ENCODE measurements at regions not wholly inside any gene's neighbourhood (a gene's known extent, or its start where the extent isn't known, plus 50 kb on each side); places are given as distances from the start of the nearest gene placed in this dataset.

DNA sequence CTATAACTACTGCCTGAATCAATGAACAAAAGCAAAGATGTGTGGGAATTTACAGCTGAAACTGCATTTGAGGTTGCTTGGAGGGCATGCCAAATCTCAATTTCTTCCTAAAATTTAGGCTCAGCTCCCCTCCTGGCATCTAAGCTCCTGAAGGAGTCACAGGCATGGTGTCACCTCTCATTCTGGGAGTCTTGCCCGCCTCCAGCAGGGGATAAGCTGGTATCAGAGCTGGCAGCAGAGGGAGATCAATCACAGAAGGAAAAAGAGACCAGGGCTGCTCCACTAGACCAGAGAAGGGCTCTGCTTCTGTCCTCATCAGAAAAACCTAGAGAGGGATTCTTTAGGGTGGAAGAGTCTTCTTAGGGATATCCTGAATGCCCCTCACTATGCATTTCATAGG lies 150.4 kb upstream of the SLC6A11 start:
- H3K4me1 Mint-ChIP-seq (ENCODE audit: low read depth), result no peaks in the 10 kb centered on the region
- TF ChIP-seq, protein P1, sequence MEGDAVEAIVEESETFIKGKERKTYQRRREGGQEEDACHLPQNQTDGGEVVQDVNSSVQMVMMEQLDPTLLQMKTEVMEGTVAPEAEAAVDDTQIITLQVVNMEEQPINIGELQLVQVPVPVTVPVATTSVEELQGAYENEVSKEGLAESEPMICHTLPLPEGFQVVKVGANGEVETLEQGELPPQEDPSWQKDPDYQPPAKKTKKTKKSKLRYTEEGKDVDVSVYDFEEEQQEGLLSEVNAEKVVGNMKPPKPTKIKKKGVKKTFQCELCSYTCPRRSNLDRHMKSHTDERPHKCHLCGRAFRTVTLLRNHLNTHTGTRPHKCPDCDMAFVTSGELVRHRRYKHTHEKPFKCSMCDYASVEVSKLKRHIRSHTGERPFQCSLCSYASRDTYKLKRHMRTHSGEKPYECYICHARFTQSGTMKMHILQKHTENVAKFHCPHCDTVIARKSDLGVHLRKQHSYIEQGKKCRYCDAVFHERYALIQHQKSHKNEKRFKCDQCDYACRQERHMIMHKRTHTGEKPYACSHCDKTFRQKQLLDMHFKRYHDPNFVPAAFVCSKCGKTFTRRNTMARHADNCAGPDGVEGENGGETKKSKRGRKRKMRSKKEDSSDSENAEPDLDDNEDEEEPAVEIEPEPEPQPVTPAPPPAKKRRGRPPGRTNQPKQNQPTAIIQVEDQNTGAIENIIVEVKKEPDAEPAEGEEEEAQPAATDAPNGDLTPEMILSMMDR (IDR thresholded peaks at IDR 0.05; ENCODE audit: unreplicated experiment), result no peak
- H3K27me3 Mint-ChIP-seq, result peaks cover 29% of the 10 kb centered on the region
- no peak overlapping the region for H3K4me3 Mint-ChIP-seq (ENCODE audit: low read depth)
- H3K9me3 Mint-ChIP-seq (ENCODE audit: low read depth), result no peaks in the 10 kb centered on the region
- H3K36me3 Mint-ChIP-seq (ENCODE audit: insufficient read depth), result no peaks in the 10 kb centered on the region
- H3K27ac Mint-ChIP-seq, result no peak overlapping the region
- DNase-seq (ENCODE audit: low spot score, unreplicated experiment), result no peak

DNA sequence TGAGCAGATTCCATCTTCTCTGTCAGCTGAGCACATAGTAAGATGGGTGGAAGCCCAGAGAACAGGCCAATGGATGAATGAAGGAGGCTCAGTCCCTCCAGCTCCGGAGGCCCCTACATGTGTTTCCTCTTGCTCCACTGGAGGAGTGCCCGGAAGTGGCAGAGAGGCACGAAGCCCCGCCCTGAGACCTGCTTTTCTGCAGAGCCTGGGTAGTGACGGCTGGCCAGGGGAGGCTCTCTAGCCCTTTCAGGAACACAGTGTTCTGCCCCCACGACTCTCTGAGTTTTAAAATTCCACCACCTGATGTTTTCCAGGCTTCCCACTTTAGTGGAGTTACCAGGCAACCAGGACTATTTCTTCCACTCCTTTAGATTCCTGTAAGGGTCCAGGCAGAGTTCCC lies 149.4 kb upstream of the SLC6A11 start:
- H3K9me3 Mint-ChIP-seq (ENCODE audit: low read depth), result no peaks in the 10 kb centered on the region
- no peaks in the 10 kb centered on the region for H3K4me1 Mint-ChIP-seq (ENCODE audit: low read depth)
- no peak overlapping the region for H3K4me3 Mint-ChIP-seq (ENCODE audit: low read depth)
- no peak for DNase-seq (ENCODE audit: low spot score, unreplicated experiment)
- TF ChIP-seq, protein P1 (IDR thresholded peaks at IDR 0.05; ENCODE audit: unreplicated experiment), result no peak
- peaks cover 29% of the 10 kb centered on the region for H3K27me3 Mint-ChIP-seq
- H3K36me3 Mint-ChIP-seq (ENCODE audit: insufficient read depth), result no peaks in the 10 kb centered on the region
- H3K27ac Mint-ChIP-seq, result no peak overlapping the region

DNA sequence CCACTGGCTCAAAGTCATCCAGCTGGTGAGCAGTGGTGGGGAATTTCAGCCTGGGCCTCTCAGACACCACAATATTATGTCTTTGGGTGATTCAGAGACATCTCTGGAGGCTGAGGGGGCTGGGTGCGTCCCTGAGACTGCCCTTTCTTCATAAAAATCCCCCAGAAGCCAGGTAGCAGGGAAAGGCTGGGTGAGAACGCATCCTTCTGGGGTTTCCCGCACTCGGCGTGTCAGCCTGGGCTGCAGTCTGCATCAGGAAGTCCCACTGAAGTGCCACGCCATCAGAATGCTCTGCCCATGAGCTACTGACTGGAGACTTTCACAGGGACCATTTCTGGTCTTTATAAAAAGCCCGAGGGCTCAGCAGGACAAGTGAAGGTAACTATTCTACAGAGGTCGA lies 148.8 kb upstream of the SLC6A11 start:
- no peak overlapping the region for H3K4me3 Mint-ChIP-seq (ENCODE audit: low read depth)
- H3K9me3 Mint-ChIP-seq (ENCODE audit: low read depth), result no peaks in the 10 kb centered on the region
- H3K27ac Mint-ChIP-seq, result no peak overlapping the region
- TF ChIP-seq, protein P1 (IDR thresholded peaks at IDR 0.05; ENCODE audit: unreplicated experiment), result no peak
- no peaks in the 10 kb centered on the region for H3K36me3 Mint-ChIP-seq (ENCODE audit: insufficient read depth)
- no peaks in the 10 kb centered on the region for H3K4me1 Mint-ChIP-seq (ENCODE audit: low read depth)
- DNase-seq (ENCODE audit: low spot score, unreplicated experiment), result no peak
- H3K27me3 Mint-ChIP-seq, result peaks cover 29% of the 10 kb centered on the region

DNA sequence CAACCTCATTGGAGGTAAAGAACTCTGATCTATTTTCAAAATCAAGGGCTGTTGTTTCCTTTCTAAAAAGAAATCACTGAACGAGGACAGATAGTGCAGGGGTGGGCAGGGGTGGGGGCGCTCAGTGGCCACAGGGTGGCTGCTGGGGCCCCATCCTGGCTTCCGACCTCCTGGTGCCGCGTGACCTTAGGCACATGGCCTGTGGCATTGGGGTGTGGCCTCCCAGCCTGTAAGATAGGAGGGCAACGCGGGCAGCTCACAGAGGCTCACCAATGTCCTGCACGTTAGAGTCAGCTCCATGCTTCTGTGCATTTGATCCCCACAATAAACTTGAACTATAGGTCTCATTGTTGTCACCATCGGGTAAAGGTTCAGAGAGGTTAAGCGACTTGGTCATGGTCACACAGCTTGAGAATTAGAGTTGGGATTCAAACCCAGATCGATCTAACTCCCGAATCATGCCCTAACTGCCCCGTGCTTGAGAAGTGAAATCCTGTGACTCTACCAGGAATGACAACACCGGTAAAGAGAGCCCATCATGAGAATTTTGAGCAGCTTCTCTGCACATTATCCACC lies 148.0 kb upstream of the SLC6A11 start:
- H3K27ac Mint-ChIP-seq, result no peak overlapping the region
- peaks cover 29% of the 10 kb centered on the region for H3K27me3 Mint-ChIP-seq

DNA sequence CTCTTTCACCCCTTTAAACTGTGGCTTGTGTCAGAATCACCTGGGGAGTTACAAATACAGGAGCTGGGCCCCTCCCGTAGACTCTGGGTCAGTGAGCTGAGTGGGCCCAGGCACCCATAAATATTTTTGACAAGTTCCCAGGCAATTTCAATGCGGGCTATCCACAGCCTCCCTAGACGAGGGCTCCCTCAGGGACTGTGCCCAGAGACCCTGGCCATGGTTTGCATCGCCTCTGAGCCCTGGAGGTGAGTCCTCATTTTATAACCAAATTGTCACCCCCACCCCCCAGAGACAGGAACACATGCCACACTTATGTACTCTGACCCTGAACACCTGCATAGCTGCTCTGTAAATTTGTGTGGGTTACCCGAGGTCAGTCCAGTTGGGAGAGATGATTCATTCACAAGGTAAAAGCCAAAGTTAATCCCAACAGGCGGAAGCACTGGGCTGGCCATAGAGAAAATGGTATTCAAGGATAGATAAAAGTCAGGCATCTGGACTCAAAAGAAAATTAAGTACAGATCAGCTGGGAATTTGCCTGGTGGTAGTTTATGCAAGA lies 146.5 kb upstream of the SLC6A11 start:
- no peak overlapping the region for H3K27ac Mint-ChIP-seq
- DNase-seq (ENCODE audit: low spot score, unreplicated experiment), result no peak
- no peaks in the 10 kb centered on the region for H3K36me3 Mint-ChIP-seq (ENCODE audit: insufficient read depth)
- no peaks in the 10 kb centered on the region for H3K9me3 Mint-ChIP-seq (ENCODE audit: low read depth)
- TF ChIP-seq, protein P1 (IDR thresholded peaks at IDR 0.05; ENCODE audit: unreplicated experiment), result no peak
- no peak overlapping the region for H3K4me3 Mint-ChIP-seq (ENCODE audit: low read depth)
- peaks cover 24% of the 10 kb centered on the region for H3K27me3 Mint-ChIP-seq
- H3K4me1 Mint-ChIP-seq (ENCODE audit: low read depth), result no peaks in the 10 kb centered on the region

More for the DNA sequence above, 148.0 kb upstream of the SLC6A11 start:
- TF ChIP-seq, protein P1 (IDR thresholded peaks at IDR 0.05; ENCODE audit: unreplicated experiment), result no peak
- no peak overlapping the region for H3K4me3 Mint-ChIP-seq (ENCODE audit: low read depth)
- DNase-seq (ENCODE audit: low spot score, unreplicated experiment), result no peak
- no peaks in the 10 kb centered on the region for H3K4me1 Mint-ChIP-seq (ENCODE audit: low read depth)
- no peaks in the 10 kb centered on the region for H3K36me3 Mint-ChIP-seq (ENCODE audit: insufficient read depth)
- no peaks in the 10 kb centered on the region for H3K9me3 Mint-ChIP-seq (ENCODE audit: low read depth)
